GM11168 (cell line): ENCODE measurements at regions not wholly inside any gene's neighbourhood (a gene's known extent, or its start where the extent isn't known, plus 50 kb on each side); places are given as distances from the start of the nearest gene placed in this dataset.

Source experiments
- in situ Hi-C: fragments of 300-500 bp; cut with MboI; formaldehyde crosslinking; loops from one replicate; pipeline ENCODE4 v1.12.0; 2022; ENCODE audit warnings: low sequenced_read_pairs; ENCODE audit not compliant: unreplicated experiment

DNA sequence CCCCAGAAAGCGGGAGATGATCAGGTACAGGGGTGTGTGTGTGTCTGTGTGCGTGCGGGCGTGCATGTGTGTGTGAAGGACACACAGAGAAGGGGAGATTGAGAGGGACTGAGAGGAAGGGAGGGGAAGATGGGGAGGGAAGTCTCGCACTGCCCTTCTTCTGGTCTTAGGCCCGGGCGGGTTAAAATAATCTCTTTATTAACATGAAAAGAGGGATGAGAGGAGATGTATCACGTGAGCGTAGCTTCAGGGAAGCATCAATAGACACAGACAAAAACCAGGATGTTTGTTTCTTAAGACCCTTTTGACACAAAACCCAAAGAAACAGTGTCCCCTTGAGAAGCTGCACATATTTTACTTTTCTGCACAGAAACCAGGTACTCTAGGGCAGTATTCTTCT lies 347.3 kb downstream of the BRD1 start:
- in situ Hi-C loops = no loop called here

DNA sequence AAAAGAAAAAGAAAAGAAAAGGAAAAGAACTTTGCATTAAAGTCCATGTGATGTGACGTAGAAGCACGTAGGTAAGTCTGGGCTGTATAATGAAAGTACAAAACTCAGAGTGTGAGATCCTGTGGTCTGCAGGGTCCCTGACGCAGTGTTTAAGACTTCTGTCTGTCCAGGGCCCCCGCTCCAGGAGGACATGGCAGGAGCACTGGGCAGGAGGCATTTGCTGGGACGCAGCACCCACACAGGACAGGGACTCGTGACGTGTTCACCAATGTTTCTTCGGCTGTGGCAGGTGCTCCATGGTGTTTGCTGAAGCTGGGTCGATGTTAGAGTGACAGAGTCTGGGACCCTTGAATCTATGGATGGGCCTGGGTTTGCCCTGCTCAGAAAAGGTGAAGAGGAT lies 348.1 kb downstream of the BRD1 start:
- in situ Hi-C loops = no loop called here

DNA sequence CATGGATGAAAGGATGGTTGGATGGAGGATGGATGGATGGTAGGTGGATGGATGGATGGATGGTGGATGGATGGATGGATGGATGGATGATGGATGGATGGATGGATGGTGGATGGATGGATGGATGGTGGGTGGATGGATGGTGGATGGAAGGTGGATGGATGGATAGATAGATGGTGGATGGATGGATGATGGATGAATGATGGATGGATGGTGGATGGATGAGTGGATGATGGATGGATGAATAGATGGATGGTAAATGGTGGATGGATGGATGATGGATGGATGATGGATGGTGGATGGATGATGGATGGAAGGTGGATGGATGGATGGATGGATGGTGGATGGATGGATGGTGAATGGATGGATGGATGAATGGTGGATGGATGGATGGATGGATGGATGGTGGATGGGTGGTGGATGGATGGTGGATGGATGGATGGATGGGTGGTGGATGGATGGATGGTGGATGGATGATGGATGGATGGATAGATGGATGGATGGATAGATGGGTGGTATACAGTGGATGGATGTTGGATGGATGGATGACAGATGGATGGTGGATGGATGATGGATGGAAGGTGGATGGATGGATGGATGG lies 350.8 kb downstream of the BRD1 start:
- in situ Hi-C loops = no loop called here

DNA sequence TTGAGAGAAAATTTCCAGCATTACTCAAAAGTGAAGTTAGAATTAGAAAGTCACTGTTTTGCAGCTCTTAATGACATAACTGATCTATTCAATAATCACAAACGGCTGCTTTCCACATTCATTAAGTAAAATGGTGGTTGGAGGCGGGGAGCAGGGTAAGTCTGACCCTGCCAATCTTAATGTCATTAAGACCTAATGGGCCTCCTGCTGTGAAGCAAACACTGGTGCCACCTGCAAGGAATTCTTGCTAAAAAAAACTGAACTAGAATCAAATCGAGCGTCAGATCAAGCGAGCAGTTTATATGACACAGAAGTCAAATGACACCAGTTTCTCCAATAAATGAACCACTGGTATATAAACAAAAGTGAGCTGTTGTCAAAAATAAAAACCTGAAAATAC lies 351.5 kb downstream of the BRD1 start:
- in situ Hi-C loops = no loop called here

DNA sequence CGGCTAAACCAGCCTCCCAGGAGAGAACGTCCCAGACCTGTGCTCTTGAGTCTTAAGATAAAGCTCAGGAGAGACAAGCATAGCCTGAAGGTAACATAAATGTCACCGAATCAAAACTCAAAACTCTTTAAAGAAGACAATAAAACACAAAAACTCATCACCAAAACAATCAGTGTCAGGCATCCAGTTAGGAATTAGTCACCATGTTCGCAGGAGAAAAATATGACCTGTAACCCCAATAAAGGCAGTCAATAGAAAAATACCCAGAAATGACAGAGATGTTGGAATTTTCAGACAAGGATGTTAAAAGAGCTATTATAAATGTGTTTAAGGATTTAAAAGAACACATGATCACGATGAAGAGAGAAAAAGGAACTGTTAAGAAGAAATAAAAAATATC lies 352.4 kb downstream of the BRD1 start:
- in situ Hi-C loops = no loop called here

DNA sequence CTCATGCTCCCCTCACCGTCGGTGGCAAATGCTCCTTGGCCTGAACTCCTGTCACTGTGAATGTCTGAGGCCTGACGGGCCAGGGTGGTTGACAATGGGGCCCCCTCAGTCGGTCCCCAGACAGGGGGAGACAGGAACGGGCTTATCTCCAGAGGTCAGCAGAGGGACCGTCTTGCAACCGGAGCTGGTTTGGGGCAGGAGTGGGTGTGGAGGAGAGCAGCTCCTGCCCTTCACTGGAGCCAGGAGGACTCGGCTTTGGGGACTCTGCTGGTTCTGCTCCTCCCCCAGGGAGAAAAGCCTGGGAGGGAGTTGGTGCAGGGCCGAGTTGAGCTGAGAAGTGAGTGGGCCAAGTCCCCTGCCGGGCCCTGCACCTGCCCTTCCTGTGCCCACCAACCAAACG lies 354.4 kb downstream of the BRD1 start:
- in situ Hi-C loops = no loop called here

DNA sequence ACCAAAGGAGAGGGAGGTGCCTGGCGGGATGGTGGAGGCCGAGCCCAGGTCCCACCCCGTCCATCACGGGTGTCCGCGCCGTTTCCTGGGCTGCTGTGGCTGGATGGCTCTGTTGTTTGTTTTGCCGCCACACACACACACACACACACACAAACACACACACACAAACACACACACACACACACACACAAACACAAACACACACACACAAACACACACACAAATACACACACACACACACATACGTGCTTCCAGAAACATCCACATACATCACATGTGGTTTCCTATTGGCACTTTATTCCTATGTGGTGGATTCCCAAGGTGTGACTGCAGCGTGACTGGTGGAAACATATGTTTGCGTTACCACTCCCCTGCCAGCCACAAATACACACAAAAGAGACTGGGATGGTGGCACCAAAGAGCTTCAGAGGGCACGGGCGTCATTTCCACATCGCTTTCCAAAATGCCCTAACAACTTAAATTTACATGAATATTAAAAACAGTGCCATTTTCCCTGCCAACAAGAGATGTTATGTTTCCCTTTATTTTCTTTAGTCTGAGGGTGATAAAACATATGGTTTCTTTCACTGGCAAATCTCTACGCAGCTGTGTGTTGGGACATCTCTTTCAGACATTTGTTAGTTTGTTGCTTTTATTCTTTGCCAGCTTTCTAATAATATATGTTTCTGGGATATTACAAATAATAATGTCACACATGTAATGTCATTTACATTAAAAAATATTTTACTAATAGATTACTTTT lies 356.8 kb downstream of the BRD1 start:
- in situ Hi-C loops = no loop called here

DNA sequence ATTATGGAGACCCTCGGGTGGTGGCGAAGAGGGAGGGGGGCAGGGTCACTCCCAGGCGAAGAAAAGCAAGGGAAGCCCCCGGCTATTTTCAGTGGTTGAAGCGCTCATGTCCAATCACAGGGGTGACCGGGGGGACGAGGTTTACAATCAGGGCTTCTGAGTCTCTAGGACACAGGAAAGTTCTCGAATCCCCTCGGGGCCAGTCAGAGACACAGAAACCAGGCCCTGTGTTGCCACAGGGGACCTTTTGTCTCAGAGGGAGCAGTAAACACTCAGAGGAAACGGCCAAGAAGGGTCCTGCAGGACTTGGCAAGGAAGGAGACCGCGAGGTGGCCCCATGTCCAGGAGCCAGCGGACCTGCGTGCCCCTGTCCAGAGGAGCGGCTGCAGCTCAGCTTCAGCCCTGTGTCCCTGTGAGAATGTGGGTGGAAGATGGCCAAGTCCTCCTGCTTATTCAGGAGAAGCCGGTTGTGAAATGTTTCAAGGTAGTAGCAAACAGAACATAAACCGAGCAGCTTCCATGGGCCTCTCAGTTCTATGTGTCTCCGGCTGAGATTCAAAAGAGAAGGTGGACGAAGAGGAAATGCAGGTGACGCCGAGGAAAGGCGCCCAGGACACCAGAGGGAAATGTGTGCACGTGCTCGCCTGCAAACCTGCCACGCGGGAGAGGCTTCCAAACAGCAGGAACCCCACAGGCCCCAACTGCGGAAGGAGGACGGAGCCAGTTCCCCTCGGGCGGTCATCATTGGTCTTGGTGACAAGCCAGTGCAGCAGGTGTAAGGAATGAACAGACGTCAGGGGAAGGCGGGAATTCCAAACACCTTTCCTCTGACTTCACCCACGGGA lies 357.6 kb downstream of the BRD1 start:
- in situ Hi-C loops = no loop called here

DNA sequence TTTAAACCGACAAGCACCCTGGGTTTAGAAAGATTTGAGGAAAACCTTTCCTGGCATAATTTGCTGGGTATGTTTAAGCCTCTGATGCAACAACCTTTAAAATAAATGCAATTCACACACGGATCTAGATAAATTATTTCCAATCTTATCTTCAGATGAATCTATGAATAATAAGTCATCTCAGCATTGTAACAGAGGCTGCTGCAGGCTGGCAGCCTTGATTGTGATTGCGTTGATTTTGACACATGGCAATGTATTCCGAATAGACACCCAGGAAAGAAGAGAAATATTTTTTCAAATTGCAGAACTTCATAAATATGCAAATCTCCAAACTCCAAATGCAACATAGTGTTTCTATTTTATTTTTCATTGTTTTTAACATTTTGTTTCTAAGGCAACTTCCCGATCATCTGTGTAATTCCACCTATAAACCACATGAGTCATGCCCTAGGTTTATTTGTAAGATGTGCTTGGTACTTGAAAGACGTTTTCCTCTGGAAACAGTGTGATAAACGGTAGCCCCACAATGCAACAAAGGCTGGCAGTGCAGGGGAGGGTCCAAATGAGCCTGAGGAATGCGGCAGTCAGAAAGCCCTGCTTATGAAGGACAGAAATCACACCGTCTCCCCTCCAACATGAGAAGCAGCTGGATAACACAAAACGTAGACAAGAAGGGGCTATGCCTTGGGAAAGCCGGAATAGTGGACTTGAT lies 359.0 kb downstream of the BRD1 start:
- in situ Hi-C loops = no loop called here

DNA sequence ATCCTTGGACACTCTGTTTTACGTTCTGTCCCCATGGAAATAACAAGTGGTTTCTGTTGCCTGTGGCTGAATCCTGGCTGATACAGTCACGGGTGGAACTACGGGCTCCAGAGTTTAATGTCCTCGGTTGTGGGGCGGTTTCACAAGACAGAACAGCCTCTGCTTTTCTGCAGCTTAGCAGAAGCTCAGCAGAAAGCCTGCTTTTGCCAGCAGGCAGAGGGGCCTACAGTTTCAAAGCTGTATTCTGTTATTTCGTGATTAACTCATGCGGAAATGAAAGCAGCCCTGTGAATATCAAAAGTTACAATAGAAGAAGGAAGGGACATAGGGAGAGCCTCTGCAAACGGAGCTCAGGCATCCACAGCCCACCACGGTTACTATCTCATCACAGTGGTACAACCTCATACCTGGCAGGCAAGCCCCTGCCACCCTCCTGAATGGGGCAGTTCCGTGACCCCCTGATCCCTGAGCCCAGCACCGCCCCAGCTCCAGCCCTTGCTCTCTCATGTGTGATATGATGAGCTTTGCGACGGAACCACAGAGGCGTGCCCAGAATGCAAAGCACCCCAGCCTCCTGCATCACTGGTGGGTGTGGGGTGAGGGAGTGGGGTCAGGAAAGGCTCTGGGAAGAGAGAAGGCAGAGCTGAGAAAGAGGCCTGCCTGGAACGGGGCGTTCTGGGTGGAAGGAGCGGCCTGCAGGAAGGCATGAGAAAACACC lies 360.6 kb downstream of the BRD1 start:
- in situ Hi-C loops = no loop called here

DNA sequence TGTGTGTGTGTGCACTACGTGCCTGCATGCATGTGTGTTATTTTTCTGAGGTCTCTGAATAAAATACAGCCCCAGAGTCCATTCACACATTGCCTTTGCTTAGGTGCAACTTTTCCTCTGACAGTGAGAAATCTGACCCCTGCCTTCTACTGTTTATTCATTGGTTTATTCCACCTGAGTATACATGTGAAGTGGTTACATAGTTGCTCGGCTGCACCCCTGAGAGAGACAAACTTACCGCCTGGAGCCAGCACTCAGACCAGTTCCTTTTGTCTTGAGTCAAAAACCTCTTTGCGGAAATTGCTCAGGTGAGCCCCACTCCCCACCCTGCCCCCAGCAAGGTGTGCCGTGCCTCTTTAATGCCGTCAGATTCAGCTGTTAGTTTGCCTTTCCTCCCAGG lies 363.6 kb downstream of the BRD1 start:
- in situ Hi-C loops = no loop called here

DNA sequence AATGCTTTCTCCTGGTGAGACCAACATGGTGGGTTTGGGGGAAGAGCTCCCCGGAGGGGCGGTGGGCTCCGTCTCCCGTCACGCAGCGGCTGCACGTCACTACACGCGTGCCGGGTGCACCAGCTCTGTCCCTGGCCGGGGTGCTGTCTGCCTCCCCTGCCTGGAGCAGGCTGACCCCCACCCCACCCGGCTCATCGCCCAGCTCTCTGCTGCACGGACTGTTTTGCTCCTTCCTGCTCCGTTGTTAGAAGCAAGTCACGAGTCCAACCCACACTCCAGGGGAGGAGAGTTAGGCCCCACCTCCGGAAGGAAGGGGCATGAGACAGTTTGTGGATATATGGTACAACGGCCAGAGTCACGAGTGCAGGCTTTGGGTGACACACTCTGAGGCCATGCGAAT lies 364.9 kb downstream of the BRD1 start:
- in situ Hi-C loops = no loop called here

DNA sequence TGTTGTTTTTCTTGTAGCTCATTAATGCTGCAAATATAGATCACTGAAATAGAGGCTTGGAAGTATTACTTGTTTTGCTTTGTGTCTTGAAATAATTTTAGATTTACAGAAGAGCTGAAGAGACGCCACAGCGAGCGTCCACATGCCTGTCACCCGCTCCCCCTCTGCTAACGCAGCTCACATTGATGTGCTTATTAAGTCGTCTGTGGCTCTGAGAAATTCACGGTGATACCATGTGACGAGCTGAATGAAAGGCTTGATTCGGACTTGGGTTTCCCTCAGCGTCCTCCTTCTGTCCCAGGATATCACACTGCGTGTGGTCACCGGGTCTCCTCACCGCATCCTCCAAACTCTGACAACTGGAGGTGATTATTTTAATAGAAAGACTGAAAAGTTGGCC lies 365.4 kb downstream of the BRD1 start:
- in situ Hi-C loops = no loop called here

DNA sequence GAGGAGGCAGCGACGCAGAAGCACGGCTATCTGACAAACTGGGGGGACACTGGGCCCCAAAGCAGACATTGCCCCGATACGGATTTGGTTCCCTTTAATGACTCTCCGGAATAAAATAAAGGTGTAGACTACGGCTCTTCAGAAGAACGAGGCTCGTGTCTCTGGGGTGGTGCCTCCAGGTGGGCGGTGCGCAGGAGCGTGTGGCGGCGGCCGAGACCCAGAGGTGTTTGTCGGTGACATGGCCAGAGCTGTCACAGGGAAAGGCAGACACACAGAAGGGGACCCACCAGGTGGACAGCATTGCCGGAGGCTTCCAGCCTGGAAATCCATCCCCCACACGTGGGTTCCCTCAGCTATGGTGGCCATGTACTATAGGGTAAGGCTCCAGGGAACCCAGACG lies 366.0 kb downstream of the BRD1 start:
- in situ Hi-C loops = no loop called here

DNA sequence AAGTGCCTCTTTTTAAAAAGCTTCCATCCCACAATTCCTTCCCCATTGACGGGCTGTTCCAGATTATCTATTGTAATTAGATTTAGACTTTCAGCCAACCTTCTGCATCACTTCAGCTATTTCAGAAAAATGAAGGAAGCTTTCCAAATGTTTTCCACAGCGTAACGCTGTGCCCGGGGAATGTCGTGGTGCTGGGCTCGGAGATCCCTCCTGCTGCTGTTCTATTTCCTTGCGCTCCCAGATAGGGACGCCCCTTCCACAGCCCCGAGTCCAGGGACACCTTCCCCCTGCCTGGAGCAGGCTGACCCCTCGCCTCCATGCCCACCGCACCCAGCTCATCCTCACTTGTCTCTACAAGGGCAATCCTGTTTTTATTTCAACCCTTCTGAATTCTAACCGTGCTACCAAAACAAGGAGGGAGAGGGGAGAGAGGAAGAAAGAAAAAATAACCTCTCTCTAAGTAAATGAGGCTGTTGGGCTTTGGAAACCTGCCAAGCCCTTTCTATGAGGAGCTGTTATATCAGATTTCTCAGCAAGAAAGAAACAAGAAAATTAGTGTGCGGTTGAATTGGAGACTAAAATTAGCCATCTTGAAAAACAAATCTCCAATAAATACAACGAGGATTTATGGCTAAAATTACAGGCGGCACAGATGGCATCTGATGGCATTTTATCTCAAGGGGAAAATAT lies 366.9 kb downstream of the BRD1 start:
- in situ Hi-C loops = no loop called here

DNA sequence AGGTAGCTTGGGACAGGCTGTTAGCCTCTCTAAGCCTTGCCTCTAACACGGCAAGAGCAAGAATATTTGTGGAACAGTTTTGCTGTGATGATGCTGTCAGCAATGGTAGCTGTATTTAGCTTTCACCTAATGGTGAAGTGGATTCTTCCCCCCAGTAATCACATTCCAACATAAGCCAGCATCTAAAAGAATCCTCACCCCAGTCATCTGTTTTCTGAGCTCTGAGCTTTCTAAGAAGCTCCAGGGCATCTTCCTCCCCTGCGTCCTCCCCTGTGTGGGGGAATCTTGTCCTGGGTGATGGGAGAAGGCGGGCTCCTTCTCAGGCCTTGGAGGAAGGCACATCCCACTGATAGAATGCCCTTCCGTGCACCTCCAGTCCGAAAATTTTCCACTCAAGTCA lies 367.6 kb downstream of the BRD1 start:
- in situ Hi-C loops = no loop called here

DNA sequence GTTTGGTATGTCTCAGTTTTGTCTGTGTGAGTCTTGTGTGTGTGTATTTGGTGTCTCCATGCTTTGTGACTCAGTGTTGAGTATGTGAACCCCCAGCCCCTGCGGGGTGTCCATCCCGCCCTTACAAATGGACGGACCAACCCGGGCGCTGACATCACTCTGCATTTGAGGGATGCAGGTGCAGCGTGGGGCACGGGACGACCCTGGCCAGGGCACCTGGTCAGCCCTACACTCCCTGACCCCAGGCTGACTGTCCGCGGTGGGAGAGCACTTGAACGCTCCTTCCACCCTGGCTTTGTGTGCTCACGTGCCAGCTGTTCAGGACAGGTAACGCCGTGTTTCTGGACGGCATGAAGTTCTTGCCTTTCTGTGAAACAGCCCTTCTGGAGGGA lies 369.0 kb downstream of the BRD1 start:
- in situ Hi-C loops = no loop called here

DNA sequence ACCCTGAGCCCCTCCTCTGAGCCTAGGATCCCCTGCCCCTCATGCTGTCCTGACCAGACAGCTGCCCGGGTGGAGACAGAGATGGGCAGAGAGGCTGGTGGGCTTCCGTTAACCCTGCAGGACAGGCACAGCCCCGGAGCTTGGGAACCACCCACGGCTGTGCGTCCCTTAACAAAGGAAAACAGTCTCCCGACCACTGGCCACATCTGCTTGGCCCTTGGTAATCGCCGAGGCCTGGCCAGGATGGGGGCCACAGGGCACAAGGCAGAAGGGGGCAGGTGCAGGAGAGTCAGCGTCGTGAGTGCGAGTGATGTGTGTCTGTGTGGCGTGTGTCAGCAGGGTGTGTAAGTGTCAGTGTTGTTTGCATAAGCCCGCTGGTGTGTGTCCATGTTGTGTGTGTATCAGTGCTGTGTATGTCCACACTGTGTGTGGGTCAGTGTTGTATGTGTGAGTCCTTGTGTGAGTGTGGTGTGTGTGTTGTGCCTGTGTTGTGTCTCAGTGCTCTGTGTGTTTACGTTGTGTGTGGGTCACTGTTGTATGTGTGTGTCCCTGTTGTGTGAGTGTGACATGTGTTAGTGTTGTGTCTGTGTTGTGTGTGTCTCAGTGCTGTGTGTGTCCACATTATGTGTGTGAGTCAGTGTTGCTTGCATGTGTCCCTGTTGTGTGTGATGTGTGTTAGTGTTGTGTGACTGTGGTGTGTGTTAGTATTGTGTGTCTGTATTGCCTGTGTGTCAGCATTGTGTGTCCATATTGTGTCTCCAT lies 369.5 kb downstream of the BRD1 start:
- in situ Hi-C loops = no loop called here

DNA sequence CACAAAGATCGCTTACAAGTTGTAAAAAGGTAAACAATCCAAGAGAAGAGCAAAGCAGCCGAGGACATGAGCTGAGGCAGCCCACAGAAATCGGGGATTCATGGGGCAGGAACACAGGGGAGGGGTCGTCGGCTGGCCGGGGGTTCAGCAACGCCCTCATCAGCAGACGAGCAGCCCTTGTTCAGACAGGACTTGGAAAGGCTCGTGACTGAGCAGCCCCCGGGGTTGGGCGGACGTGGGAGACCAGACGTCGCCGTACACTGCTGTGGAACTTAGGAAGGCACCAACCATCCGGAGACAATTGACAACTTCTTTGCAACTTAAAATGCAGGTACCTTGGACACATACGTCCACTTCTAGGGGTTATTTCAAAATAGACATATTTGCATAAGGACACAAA lies 370.5 kb downstream of the BRD1 start:
- in situ Hi-C loops = no loop called here
